ENCODE measurements at regions not wholly inside any gene's neighbourhood (a gene's known extent, or its start where the extent isn't known, plus 50 kb on each side); places are given as distances from the start of the nearest gene placed in this dataset.

- CTCF ChIA-PET: no interaction called here
- no peak overlapping the region for H3K27ac ChIP-seq (ENCODE audit: low read length)
- no peak overlapping the region for H3K27ac Mint-ChIP-seq
- no peaks in the 10 kb centered on the region for H3K4me1 ChIP-seq (ENCODE audit: control insufficient read depth in 1 of 2, extremely low read depth in 1 of 2, insufficient read depth in 2 of 2, low read length in 2 of 2)
- H3K9me3 Mint-ChIP-seq: no peaks in the 10 kb centered on the region
- peaks cover 0 to 6% of the 10 kb centered on the region in 2 experiments for H3K27me3 ChIP-seq (replicated peaks in 1 of 2; ENCODE audit: control insufficient read depth in 2 of 2, extremely low read depth in 1 of 2, insufficient read depth in 2 of 2, low read length in 1 of 2)
- H3K27me3 Mint-ChIP-seq: peaks cover 11 to 12% of the 10 kb centered on the region in 2 donors
- H3K9me3 ChIP-seq: no peaks in the 10 kb centered on the region
- no peak overlapping the region for H3K4me3 Mint-ChIP-seq
- no peak for DNase-seq
- H3K4me1 Mint-ChIP-seq: no peaks in the 10 kb centered on the region
- H3K36me3 ChIP-seq (ENCODE audit: control insufficient read depth in 2 of 2, extremely low read depth in 1 of 2, insufficient read depth in 1 of 2, low read length in 1 of 2): no peaks in the 10 kb centered on the region
- 75% methylated on average over 1 of the region's 1 CpG for WGBS (ENCODE audit: insufficient coverage)
- H3K36me3 Mint-ChIP-seq: no peaks in the 10 kb centered on the region
- H3K4me3 ChIP-seq (ENCODE audit: control insufficient read depth in 1 of 2, extremely low read depth in 1 of 2, low read length in 1 of 2): no peak overlapping the region
- POLR2A ChIA-PET: no interaction called here
- no peak for ATAC-seq (replicated peaks in 1 of 4)
Observed at GRCh38 chr7:131800531-131800930, 244.1 kb upstream of the PODXL start.

- Mint-ChIP-seq H3K36me3 (no peaks in the 10 kb centered on the region), H3K9me3 (no peaks in the 10 kb centered on the region), H3K27me3 (peaks cover 10 to 12% of the 10 kb centered on the region in 2 donors), H3K27ac (no peak overlapping the region), H3K4me3 (no peak overlapping the region), H3K4me1 (no peaks in the 10 kb centered on the region)
- POLR2A ChIA-PET: no interaction called here
- 57% methylated on average over 6 of the region's 6 CpGs for WGBS (ENCODE audit: insufficient coverage)
- H3K4me3 ChIP-seq (ENCODE audit: control insufficient read depth in 1 of 2, extremely low read depth in 1 of 2, low read length in 1 of 2): no peak overlapping the region
- H3K9me3 ChIP-seq: no peaks in the 10 kb centered on the region
- no peaks in the 10 kb centered on the region for H3K4me1 ChIP-seq (ENCODE audit: control insufficient read depth in 1 of 2, extremely low read depth in 1 of 2, insufficient read depth in 2 of 2, low read length in 2 of 2)
- CTCF ChIA-PET: no interaction called here
- peaks cover 0 to 6% of the 10 kb centered on the region in 2 experiments for H3K27me3 ChIP-seq (replicated peaks in 1 of 2; ENCODE audit: control insufficient read depth in 2 of 2, extremely low read depth in 1 of 2, insufficient read depth in 2 of 2, low read length in 1 of 2)
- no peak for ATAC-seq (replicated peaks in 1 of 4)
- DNase-seq: no peak
- no peak overlapping the region for H3K27ac ChIP-seq (ENCODE audit: low read length)
- no peaks in the 10 kb centered on the region for H3K36me3 ChIP-seq (ENCODE audit: control insufficient read depth in 2 of 2, extremely low read depth in 1 of 2, insufficient read depth in 1 of 2, low read length in 1 of 2)
Observed at GRCh38 chr7:131800008-131800407, 243.6 kb upstream of the PODXL start.

GRCh38 chr7:131797841-131798240, 241.4 kb upstream of the PODXL start:
- Mint-ChIP-seq H3K36me3 (no peaks in the 10 kb centered on the region), H3K4me3 (no peak overlapping the region), H3K9me3 (no peaks in the 10 kb centered on the region), H3K27me3 (peaks cover 7 to 12% of the 10 kb centered on the region in 2 donors), H3K4me1 (no peaks in the 10 kb centered on the region), H3K27ac (no peak overlapping the region)
- H3K9me3 ChIP-seq: no peaks in the 10 kb centered on the region
- DNase-seq (no peak), ATAC-seq (replicated peaks in 1 of 4) (no peak)
- H3K4me3 ChIP-seq (ENCODE audit: control insufficient read depth in 1 of 2, extremely low read depth in 1 of 2, low read length in 1 of 2): no peak overlapping the region
- ChIA-PET POLR2A (no interaction called here), CTCF (no interaction called here)
- H3K27me3 ChIP-seq (replicated peaks in 1 of 2; ENCODE audit: control insufficient read depth in 2 of 2, extremely low read depth in 1 of 2, insufficient read depth in 2 of 2, low read length in 1 of 2): peaks cover 0 to 6% of the 10 kb centered on the region in 2 experiments
- WGBS (ENCODE audit: insufficient coverage): 40% methylated on average over 1 of the region's 4 CpGs
- H3K4me1 ChIP-seq (ENCODE audit: control insufficient read depth in 1 of 2, extremely low read depth in 1 of 2, insufficient read depth in 2 of 2, low read length in 2 of 2): no peaks in the 10 kb centered on the region
- H3K27ac ChIP-seq (ENCODE audit: low read length): no peak overlapping the region
- H3K36me3 ChIP-seq (ENCODE audit: control insufficient read depth in 2 of 2, extremely low read depth in 1 of 2, insufficient read depth in 1 of 2, low read length in 1 of 2): no peaks in the 10 kb centered on the region

GRCh38 chr7:131795400-131795799, 239.0 kb upstream of the PODXL start:
- Histone ChIP-seq H3K9me3 (no peaks in the 10 kb centered on the region), H3K4me3 (ENCODE audit: control insufficient read depth in 1 of 2, extremely low read depth in 1 of 2, low read length in 1 of 2) (no peak overlapping the region), H3K4me1 (ENCODE audit: control insufficient read depth in 1 of 2, extremely low read depth in 1 of 2, insufficient read depth in 2 of 2, low read length in 2 of 2) (no peaks in the 10 kb centered on the region), H3K36me3 (ENCODE audit: control insufficient read depth in 2 of 2, extremely low read depth in 1 of 2, insufficient read depth in 1 of 2, low read length in 1 of 2) (no peaks in the 10 kb centered on the region), H3K27ac (ENCODE audit: low read length) (no peak overlapping the region), H3K27me3 (replicated peaks in 1 of 2; ENCODE audit: control insufficient read depth in 2 of 2, extremely low read depth in 1 of 2, insufficient read depth in 2 of 2, low read length in 1 of 2) (no peaks in the 10 kb centered on the region)
- Mint-ChIP-seq H3K36me3 (no peaks in the 10 kb centered on the region), H3K4me1 (no peaks in the 10 kb centered on the region), H3K27ac (no peak overlapping the region), H3K27me3 (peaks cover 7 to 19% of the 10 kb centered on the region in 2 donors), H3K4me3 (no peak overlapping the region), H3K9me3 (peaks cover 0 to 4% (median 0%) of the 10 kb centered on the region in 3 donors)
- ATAC-seq (replicated peaks in 1 of 4): no peak
- DNase-seq: no peak
- ChIA-PET CTCF (no interaction called here), POLR2A (no interaction called here)
- 93% methylated on average over 2 of the region's 10 CpGs for WGBS (ENCODE audit: insufficient coverage)

GRCh38 chr7:131792311-131792710, 235.9 kb upstream of the PODXL start:
- CTCF ChIA-PET: interaction anchor here in 1 of 2 donors (0.5 kb wide), 1 partner anchor 441 kb away, joined by 5 read pairs; no protein-coding TSS in a partner anchor
- no peaks in the 10 kb centered on the region for H3K9me3 ChIP-seq
- H3K4me3 Mint-ChIP-seq: no peak overlapping the region
- 88% methylated on average over 2 of the region's 3 CpGs for WGBS (ENCODE audit: insufficient coverage)
- no peak overlapping the region for H3K27ac Mint-ChIP-seq
- no peaks in the 10 kb centered on the region for H3K27me3 ChIP-seq (replicated peaks in 1 of 2; ENCODE audit: control insufficient read depth in 2 of 2, extremely low read depth in 1 of 2, insufficient read depth in 2 of 2, low read length in 1 of 2)
- peaks cover 9 to 26% of the 10 kb centered on the region in 2 donors for H3K27me3 Mint-ChIP-seq
- no peak for ATAC-seq (replicated peaks in 1 of 4)
- H3K4me3 ChIP-seq (ENCODE audit: control insufficient read depth in 1 of 2, extremely low read depth in 1 of 2, low read length in 1 of 2): no peak overlapping the region
- no peaks in the 10 kb centered on the region for H3K36me3 Mint-ChIP-seq
- H3K4me1 Mint-ChIP-seq: no peaks in the 10 kb centered on the region
- POLR2A ChIA-PET: no interaction called here
- no peaks in the 10 kb centered on the region for H3K36me3 ChIP-seq (ENCODE audit: control insufficient read depth in 2 of 2, extremely low read depth in 1 of 2, insufficient read depth in 1 of 2, low read length in 1 of 2)
- DNase-seq: no peak
- no peaks in the 10 kb centered on the region for H3K4me1 ChIP-seq (ENCODE audit: control insufficient read depth in 1 of 2, extremely low read depth in 1 of 2, insufficient read depth in 2 of 2, low read length in 2 of 2)
- no peak overlapping the region for H3K27ac ChIP-seq (ENCODE audit: low read length)
- H3K9me3 Mint-ChIP-seq: peaks cover 0 to 4% (median 0%) of the 10 kb centered on the region in 3 donors

GRCh38 chr7:131787101-131787500, 230.7 kb upstream of the PODXL start:
- peaks cover 16 to 28% of the 10 kb centered on the region in 2 donors for H3K27me3 Mint-ChIP-seq
- no peaks in the 10 kb centered on the region for H3K36me3 Mint-ChIP-seq
- DNase-seq (no peak), ATAC-seq (replicated peaks in 1 of 4) (no peak)
- H3K4me1 Mint-ChIP-seq: no peaks in the 10 kb centered on the region
- no CpG with 5 or more reads among the region's 1 CpG for WGBS (ENCODE audit: insufficient coverage)
- H3K27ac ChIP-seq (ENCODE audit: low read length): no peak overlapping the region
- POLR2A ChIA-PET: no interaction called here
- CTCF ChIA-PET: no interaction called here
- H3K9me3 Mint-ChIP-seq: peaks cover 0 to 4% (median 0%) of the 10 kb centered on the region in 3 donors
- H3K4me1 ChIP-seq (ENCODE audit: control insufficient read depth in 1 of 2, extremely low read depth in 1 of 2, insufficient read depth in 2 of 2, low read length in 2 of 2): no peaks in the 10 kb centered on the region
- no peak overlapping the region for H3K27ac Mint-ChIP-seq
- H3K9me3 ChIP-seq: no peaks in the 10 kb centered on the region
- H3K4me3 Mint-ChIP-seq: no peak overlapping the region
- no peaks in the 10 kb centered on the region for H3K36me3 ChIP-seq (ENCODE audit: control insufficient read depth in 2 of 2, extremely low read depth in 1 of 2, insufficient read depth in 1 of 2, low read length in 1 of 2)
- H3K27me3 ChIP-seq (replicated peaks in 1 of 2; ENCODE audit: control insufficient read depth in 2 of 2, extremely low read depth in 1 of 2, insufficient read depth in 2 of 2, low read length in 1 of 2): no peaks in the 10 kb centered on the region
- H3K4me3 ChIP-seq (ENCODE audit: control insufficient read depth in 1 of 2, extremely low read depth in 1 of 2, low read length in 1 of 2): no peak overlapping the region

- Histone ChIP-seq H3K4me3 (ENCODE audit: control insufficient read depth in 1 of 2, extremely low read depth in 1 of 2, low read length in 1 of 2) (no peak overlapping the region), H3K27me3 (replicated peaks in 1 of 2; ENCODE audit: control insufficient read depth in 2 of 2, extremely low read depth in 1 of 2, insufficient read depth in 2 of 2, low read length in 1 of 2) (peaks cover 0 to 6% of the 10 kb centered on the region in 2 experiments), H3K27ac (ENCODE audit: low read length) (no peak overlapping the region), H3K36me3 (ENCODE audit: control insufficient read depth in 2 of 2, extremely low read depth in 1 of 2, insufficient read depth in 1 of 2, low read length in 1 of 2) (no peaks in the 10 kb centered on the region), H3K4me1 (ENCODE audit: control insufficient read depth in 1 of 2, extremely low read depth in 1 of 2, insufficient read depth in 2 of 2, low read length in 2 of 2) (no peaks in the 10 kb centered on the region), H3K9me3 (no peaks in the 10 kb centered on the region)
- Mint-ChIP-seq H3K9me3 (peaks cover 0 to 4% (median 0%) of the 10 kb centered on the region in 3 donors), H3K27ac (no peak overlapping the region), H3K4me3 (no peak overlapping the region), H3K27me3 (peaks cover 17 to 34% of the 10 kb centered on the region in 2 donors), H3K36me3 (no peaks in the 10 kb centered on the region), H3K4me1 (no peaks in the 10 kb centered on the region)
- CTCF ChIA-PET: no interaction called here
- POLR2A ChIA-PET: no interaction called here
- ATAC-seq (replicated peaks in 1 of 4): no peak
- DNase-seq: no peak
- WGBS (ENCODE audit: insufficient coverage): no CpG with 5 or more reads among the region's 2 CpGs
Observed at GRCh38 chr7:131786204-131786603, 229.8 kb upstream of the PODXL start.
